ENCODE measurements at regions not wholly inside any gene's neighbourhood (a gene's known extent, or its start where the extent isn't known, plus 50 kb on each side); places are given as distances from the start of the nearest gene placed in this dataset.

- TF ChIP-seq, protein P1, sequence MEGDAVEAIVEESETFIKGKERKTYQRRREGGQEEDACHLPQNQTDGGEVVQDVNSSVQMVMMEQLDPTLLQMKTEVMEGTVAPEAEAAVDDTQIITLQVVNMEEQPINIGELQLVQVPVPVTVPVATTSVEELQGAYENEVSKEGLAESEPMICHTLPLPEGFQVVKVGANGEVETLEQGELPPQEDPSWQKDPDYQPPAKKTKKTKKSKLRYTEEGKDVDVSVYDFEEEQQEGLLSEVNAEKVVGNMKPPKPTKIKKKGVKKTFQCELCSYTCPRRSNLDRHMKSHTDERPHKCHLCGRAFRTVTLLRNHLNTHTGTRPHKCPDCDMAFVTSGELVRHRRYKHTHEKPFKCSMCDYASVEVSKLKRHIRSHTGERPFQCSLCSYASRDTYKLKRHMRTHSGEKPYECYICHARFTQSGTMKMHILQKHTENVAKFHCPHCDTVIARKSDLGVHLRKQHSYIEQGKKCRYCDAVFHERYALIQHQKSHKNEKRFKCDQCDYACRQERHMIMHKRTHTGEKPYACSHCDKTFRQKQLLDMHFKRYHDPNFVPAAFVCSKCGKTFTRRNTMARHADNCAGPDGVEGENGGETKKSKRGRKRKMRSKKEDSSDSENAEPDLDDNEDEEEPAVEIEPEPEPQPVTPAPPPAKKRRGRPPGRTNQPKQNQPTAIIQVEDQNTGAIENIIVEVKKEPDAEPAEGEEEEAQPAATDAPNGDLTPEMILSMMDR (IDR thresholded peaks at IDR 0.05) = no peak
- no peak for TF ChIP-seq POLR2A (IDR thresholded peaks at IDR 0.05)
These were observed 143.6 kb downstream of the MRPS30 start for GRCh38 chr5:44952376-44952775.

Data from uterus (tissue), 2 donors.